Amygdala (tissue), 56 donors: ENCODE measurements at regions not wholly inside any gene's neighbourhood (a gene's known extent, or its start where the extent isn't known, plus 50 kb on each side); places are given as distances from the start of the nearest gene placed in this dataset.

Experiments used
- DNase-seq, 56 donors: peaks; one replicate each; lab custom pipeline; 2025; lab: John Stamatoyannopoulos, UW

- no peak for DNase-seq
These were observed 88.3 kb downstream of the CD24 start for GRCh38 chr6:106886081-106886843.

- no peak for DNase-seq
These were observed 88.8 kb downstream of the CD24 start for GRCh38 chr6:106885679-106886078.

GRCh38 chr6:106884576-106884975 is 90.0 kb downstream of the CD24 start:
- no peak for DNase-seq

- DNase-seq, result no peak
These were observed 90.7 kb downstream of the CD24 start for GRCh38 chr6:106883808-106884262.

- DNase-seq, result no peak
These were observed 91.7 kb downstream of the CD24 start for GRCh38 chr6:106882601-106883518.

GRCh38 chr6:106882138-106882537 is 92.4 kb downstream of the CD24 start:
- no peak for DNase-seq

- no peak for DNase-seq
These were observed 93.6 kb downstream of the CD24 start for GRCh38 chr6:106880952-106881351.

- no peak for DNase-seq
These were observed 98.7 kb downstream of the CD24 start for GRCh38 chr6:106875782-106876321.

GRCh38 chr6:106874481-106874880 is 100.0 kb downstream of the CD24 start:
- no peak for DNase-seq

- DNase-seq, result no peak
These were observed 102.5 kb downstream of the CD24 start for GRCh38 chr6:106872049-106872448.

- no peak for DNase-seq
These were observed 103.5 kb downstream of the CD24 start for GRCh38 chr6:106870824-106871717.

- no peak for DNase-seq
These were observed 104.5 kb downstream of the CD24 start for GRCh38 chr6:106870069-106870468.

GRCh38 chr6:106869203-106869602 is 105.3 kb downstream of the CD24 start:
- no peak for DNase-seq

GRCh38 chr6:106866875-106867658 is 107.5 kb downstream of the CD24 start:
- no peak for DNase-seq

GRCh38 chr6:106862858-106863257 is 111.7 kb downstream of the CD24 start:
- DNase-seq, result no peak

GRCh38 chr6:106860940-106861339 is 113.6 kb downstream of the CD24 start:
- no peak for DNase-seq

- DNase-seq, result no peak
These were observed 115.9 kb downstream of the CD24 start for GRCh38 chr6:106858653-106859092.

GRCh38 chr6:106857771-106858652 is 116.5 kb downstream of the CD24 start:
- no peak for DNase-seq
